Activated CD8-positive, alpha-beta T cell treated with anti-CD3 and anti-CD28 coated beads for 36 hours (primary cell): ENCODE measurements at regions not wholly inside any gene's neighbourhood (a gene's known extent, or its start where the extent isn't known, plus 50 kb on each side); places are given as distances from the start of the nearest gene placed in this dataset.

Experiments used
- ATAC-seq: fragments of 200-7000 bp; cut with Tn5 transposase; one replicate; pipeline ENCODE4 v1.10.0; 2021; ENCODE audit warnings: mild to moderate bottlenecking, moderate library complexity
- CTCF ChIA-PET: fragments of 350-600 bp; sonication (Branson Sonifier 250); formaldehyde crosslinking; loops from one replicate; lab custom pipeline; 2021; ENCODE audit warnings: antibody characterized with exemption; lab: Charles Lee
- POLR2A ChIA-PET: fragments of 350-600 bp; sonication (Branson Sonifier 250); formaldehyde crosslinking; loops from one replicate; lab custom pipeline; 2021; ENCODE audit warnings: antibody characterized with exemption; lab: Charles Lee
- DNase-seq: peaks from one replicate; pipeline ENCODE4 v3.0.0-alpha.2; 2020
- H3K27ac Mint-ChIP-seq: one replicate; pipeline ENCODE4 v1.8.0; 2021; ENCODE audit warnings: mild to moderate bottlenecking, mixed read lengths
- H3K27me3 Mint-ChIP-seq: one replicate; pipeline ENCODE4 v1.8.0; 2021; ENCODE audit warnings: mixed read lengths
- H3K36me3 Mint-ChIP-seq: one replicate; pipeline ENCODE4 v1.8.0; 2021; ENCODE audit warnings: low read depth, mixed read lengths
- H3K4me1 Mint-ChIP-seq: one replicate; pipeline ENCODE4 v1.8.0; 2021; ENCODE audit warnings: low read depth, mixed read lengths
- H3K4me3 Mint-ChIP-seq: one replicate; pipeline ENCODE4 v1.8.0; 2021; ENCODE audit warnings: mild to moderate bottlenecking, moderate library complexity, mixed read lengths
- H3K9me3 Mint-ChIP-seq: one replicate; pipeline ENCODE4 v1.8.0; 2021; ENCODE audit warnings: mixed read lengths
- CTCF ChIP-seq: fragments of 200-600 bp; IDR thresholded peaks from one replicate; pipeline ENCODE4 v1.8.0; 2022; ENCODE audit warnings: antibody characterized with exemption, mild to moderate bottlenecking
- intact Hi-C: fragments of 100-400 bp; cut with micrococcal nuclease; formaldehyde crosslinking; loops from one replicate; pipeline ENCODE4 v1.10.0; 2022

- CTCF ChIA-PET = no interaction called here
- H3K9me3 Mint-ChIP-seq = peaks cover 3% of the 10 kb centered on the region
- intact Hi-C loops = no loop called here
- H3K36me3 Mint-ChIP-seq = no peaks in the 10 kb centered on the region
- H3K27ac Mint-ChIP-seq = no peak overlapping the region
- H3K4me3 Mint-ChIP-seq = no peak overlapping the region
- no peaks in the 10 kb centered on the region for H3K4me1 Mint-ChIP-seq
- no peaks in the 10 kb centered on the region for H3K27me3 Mint-ChIP-seq
- DNase-seq (no peak), ATAC-seq (no peak)
- TF ChIP-seq CTCF = no peak
- POLR2A ChIA-PET = no interaction called here
Measured at GRCh38 chr12:29844667-29845066, 60.9 kb upstream of the TMTC1 start.

DNA sequence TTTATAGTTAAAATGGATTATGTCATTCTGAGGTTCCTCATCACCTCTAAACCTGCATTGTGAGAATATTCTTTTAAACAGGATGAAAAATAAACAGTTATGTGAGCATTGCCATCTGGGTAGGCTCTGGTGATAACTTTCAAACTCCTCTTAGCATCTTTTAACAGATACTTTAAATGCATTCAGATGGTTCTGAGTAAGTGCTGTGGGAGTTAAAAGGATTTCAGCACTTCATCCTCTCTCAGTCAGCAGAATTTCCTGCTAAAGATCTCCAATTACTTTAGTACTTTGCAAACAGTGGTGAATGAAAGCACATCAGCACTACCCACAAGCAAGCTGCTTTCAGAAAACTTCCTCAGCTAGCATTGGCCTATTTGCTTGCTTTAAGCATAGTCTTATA, 59.3 kb upstream of the TMTC1 start:
- POLR2A ChIA-PET = no interaction called here
- Mint-ChIP-seq H3K4me3 (no peak overlapping the region), H3K36me3 (no peaks in the 10 kb centered on the region), H3K27me3 (no peaks in the 10 kb centered on the region), H3K9me3 (peaks cover 12% of the 10 kb centered on the region), H3K27ac (no peak overlapping the region), H3K4me1 (no peaks in the 10 kb centered on the region)
- ATAC-seq (no peak), DNase-seq (no peak)
- CTCF ChIA-PET = no interaction called here
- TF ChIP-seq CTCF = no peak
- intact Hi-C loops = no loop called here

- POLR2A ChIA-PET = no interaction called here
Measured at GRCh38 chr12:29838768-29839167, 55.0 kb upstream of the TMTC1 start.

More at GRCh38 chr12:29838768-29839167, 55.0 kb upstream of the TMTC1 start:
- TF ChIP-seq CTCF = no peak
- H3K4me3 Mint-ChIP-seq = no peak overlapping the region
- CTCF ChIA-PET = no interaction called here
- DNase-seq (no peak), ATAC-seq (no peak)
- peaks cover 18% of the 10 kb centered on the region for H3K9me3 Mint-ChIP-seq
- H3K4me1 Mint-ChIP-seq = no peaks in the 10 kb centered on the region
- H3K27me3 Mint-ChIP-seq = no peaks in the 10 kb centered on the region
- no peak overlapping the region for H3K27ac Mint-ChIP-seq
- intact Hi-C loops = no loop called here
- H3K36me3 Mint-ChIP-seq = no peaks in the 10 kb centered on the region
